ENCODE measurements at regions not wholly inside any gene's neighbourhood (a gene's known extent, or its start where the extent isn't known, plus 50 kb on each side); places are given as distances from the start of the nearest gene placed in this dataset.
A peak's percentile ranks its signal among the peaks of the same experiment; 100 is the strongest.

DNA sequence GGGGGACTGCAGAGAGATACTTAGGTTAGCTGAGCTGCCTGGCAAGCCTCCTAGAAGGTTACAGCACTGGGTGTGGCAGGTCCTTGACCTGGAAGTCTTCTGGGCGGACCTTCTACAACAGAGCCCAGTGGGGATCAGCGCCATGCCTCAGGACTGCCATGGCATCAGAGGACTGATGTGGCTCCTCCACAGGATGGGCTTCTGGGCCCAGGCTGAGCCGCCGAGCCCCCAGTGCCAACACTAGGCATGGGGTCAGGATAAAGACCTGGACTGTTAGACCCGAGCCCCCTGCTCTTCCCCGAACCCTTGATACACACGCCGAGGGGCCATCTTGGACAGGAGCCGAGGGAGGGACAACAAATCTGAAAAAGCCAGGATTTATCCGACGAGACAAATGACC, 64.0 kb upstream of the SOX21 start (continued):
- TF ChIP-seq, protein P1, sequence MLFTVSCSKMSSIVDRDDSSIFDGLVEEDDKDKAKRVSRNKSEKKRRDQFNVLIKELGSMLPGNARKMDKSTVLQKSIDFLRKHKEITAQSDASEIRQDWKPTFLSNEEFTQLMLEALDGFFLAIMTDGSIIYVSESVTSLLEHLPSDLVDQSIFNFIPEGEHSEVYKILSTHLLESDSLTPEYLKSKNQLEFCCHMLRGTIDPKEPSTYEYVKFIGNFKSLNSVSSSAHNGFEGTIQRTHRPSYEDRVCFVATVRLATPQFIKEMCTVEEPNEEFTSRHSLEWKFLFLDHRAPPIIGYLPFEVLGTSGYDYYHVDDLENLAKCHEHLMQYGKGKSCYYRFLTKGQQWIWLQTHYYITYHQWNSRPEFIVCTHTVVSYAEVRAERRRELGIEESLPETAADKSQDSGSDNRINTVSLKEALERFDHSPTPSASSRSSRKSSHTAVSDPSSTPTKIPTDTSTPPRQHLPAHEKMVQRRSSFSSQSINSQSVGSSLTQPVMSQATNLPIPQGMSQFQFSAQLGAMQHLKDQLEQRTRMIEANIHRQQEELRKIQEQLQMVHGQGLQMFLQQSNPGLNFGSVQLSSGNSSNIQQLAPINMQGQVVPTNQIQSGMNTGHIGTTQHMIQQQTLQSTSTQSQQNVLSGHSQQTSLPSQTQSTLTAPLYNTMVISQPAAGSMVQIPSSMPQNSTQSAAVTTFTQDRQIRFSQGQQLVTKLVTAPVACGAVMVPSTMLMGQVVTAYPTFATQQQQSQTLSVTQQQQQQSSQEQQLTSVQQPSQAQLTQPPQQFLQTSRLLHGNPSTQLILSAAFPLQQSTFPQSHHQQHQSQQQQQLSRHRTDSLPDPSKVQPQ (CRISPR knock-in tag; IDR thresholded peaks at IDR 0.05; ENCODE audit: borderline replicate concordance) = no peak

DNA sequence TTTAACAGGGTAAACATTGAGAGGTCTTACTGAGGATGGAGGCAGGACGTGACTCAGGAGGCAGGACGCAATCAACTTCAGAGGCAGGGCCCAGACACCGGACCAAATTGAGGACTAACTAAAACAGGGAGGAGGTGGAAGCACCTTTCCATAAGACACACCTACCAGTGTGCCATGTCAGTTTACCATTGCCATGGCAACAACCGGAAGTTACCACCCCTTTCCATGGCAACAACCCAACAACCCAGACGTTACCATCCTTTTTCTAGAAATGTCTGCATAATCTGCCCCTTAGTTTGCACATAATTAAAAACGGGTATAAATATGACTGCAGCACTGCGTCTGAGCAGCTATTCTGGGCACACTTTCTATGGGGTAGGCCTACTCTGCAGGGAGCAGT, 53.5 kb upstream of the SOX21 start:
- no peak for TF ChIP-seq CXXC5 (CRISPR knock-in tag; IDR thresholded peaks at IDR 0.05)
- TF ChIP-seq, protein P2, sequence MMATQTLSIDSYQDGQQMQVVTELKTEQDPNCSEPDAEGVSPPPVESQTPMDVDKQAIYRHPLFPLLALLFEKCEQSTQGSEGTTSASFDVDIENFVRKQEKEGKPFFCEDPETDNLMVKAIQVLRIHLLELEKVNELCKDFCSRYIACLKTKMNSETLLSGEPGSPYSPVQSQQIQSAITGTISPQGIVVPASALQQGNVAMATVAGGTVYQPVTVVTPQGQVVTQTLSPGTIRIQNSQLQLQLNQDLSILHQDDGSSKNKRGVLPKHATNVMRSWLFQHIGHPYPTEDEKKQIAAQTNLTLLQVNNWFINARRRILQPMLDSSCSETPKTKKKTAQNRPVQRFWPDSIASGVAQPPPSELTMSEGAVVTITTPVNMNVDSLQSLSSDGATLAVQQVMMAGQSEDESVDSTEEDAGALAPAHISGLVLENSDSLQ (IDR thresholded peaks at IDR 0.05) = peak; percentile 61
- TF ChIP-seq RFX1 (IDR thresholded peaks at IDR 0.05) = peak; percentile 78
- no peak for TF ChIP-seq ZC3H4 (CRISPR knock-in tag; IDR thresholded peaks at IDR 0.05; ENCODE audit: borderline replicate concordance)
- TF ChIP-seq GABPA (tag; conservative IDR thresholded peaks at IDR 0.05; ENCODE audit: low read depth) = 0 out of 2 replicates have a peak, but pooled peaks have one; percentile 20
- TF ChIP-seq, protein P3, sequence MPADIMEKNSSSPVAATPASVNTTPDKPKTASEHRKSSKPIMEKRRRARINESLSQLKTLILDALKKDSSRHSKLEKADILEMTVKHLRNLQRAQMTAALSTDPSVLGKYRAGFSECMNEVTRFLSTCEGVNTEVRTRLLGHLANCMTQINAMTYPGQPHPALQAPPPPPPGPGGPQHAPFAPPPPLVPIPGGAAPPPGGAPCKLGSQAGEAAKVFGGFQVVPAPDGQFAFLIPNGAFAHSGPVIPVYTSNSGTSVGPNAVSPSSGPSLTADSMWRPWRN (IDR thresholded peaks at IDR 0.05; ENCODE audit: low read depth) = no peak
- no peak for TF ChIP-seq FOXA3 (CRISPR knock-in tag; conservative IDR thresholded peaks at IDR 0.05 in 1 of 2, IDR thresholded peaks at IDR 0.05 in 1 of 2)
- TF ChIP-seq ZNF24 (IDR thresholded peaks at IDR 0.05) = no peak
- Histone ChIP-seq H4K20me1 (replicated peaks; ENCODE audit: control insufficient read depth, insufficient read depth, low read length) (no peaks in the 10 kb centered on the region), H3K9ac (ENCODE audit: insufficient read depth in 1 of 2, low read depth in 2 of 2, low read length in 2 of 2) (no peak overlapping the region), H3K27ac (ENCODE audit: extremely low read depth, low read depth, low read length) (no peak overlapping the region), H3K4me1 (replicated peaks in 1 of 2; ENCODE audit: control insufficient read depth in 2 of 2, insufficient read depth in 2 of 2, low read length in 2 of 2) (no peaks in the 10 kb centered on the region), H3K79me2 (ENCODE audit: control insufficient read depth, insufficient read depth, low read length) (no peaks in the 10 kb centered on the region), H3K27me3 (ENCODE audit: control insufficient read depth in 2 of 2, insufficient read depth in 2 of 2, low read length in 2 of 2) (no peaks in the 10 kb centered on the region), H3K4me2 (ENCODE audit: insufficient read depth, low read length) (no peak overlapping the region), H3K9me3 (replicated peaks; ENCODE audit: control insufficient read depth, insufficient read depth, low read depth, low read length) (no peaks in the 10 kb centered on the region), H3K9me1 (ENCODE audit: control insufficient read depth, insufficient read depth, low read length) (no peaks in the 10 kb centered on the region), H2AFZ (ENCODE audit: low read depth, low read length) (no peak overlapping the region), H3K4me3 (no peak overlapping the region), H3K36me3 (ENCODE audit: control insufficient read depth, insufficient read depth, low read length) (no peaks in the 10 kb centered on the region)
- no peak for FAIRE-seq
- no peak for DNase-seq (ENCODE audit: extremely low read depth in 1 of 4, low spot score in 3 of 4)
- ChIA-PET CTCF (ENCODE audit: low intra/inter-chr PET ratio) (no interaction called here), POLR2A (no interaction called here)
- intact Hi-C loops (cut with micrococcal nuclease) (no loop called here), in situ Hi-C loops (cut with MboI) (no loop called here)
- no TSS peak for BruUV-seq (replicated peaks)
- 0% methylated on average over 5 of the region's 7 CpGs for WGBS (ENCODE audit: insufficient coverage, low coverage, missing lambda C conversion rate)
- no peak for ATAC-seq

Data from K562 (cell line).